HepG2 (cell line): ENCODE measurements at regions not wholly inside any gene's neighbourhood (a gene's known extent, or its start where the extent isn't known, plus 50 kb on each side); places are given as distances from the start of the nearest gene placed in this dataset.

Experiments
- ATAC-seq: fragments of 200-7000 bp; cut with Tn5 transposase; 3 replicates; pipeline ENCODE4 v1.9.1; 2020; ENCODE audit warnings: mild to moderate bottlenecking, moderate library complexity
- BruUV-seq: library from RNA; stranded (reverse); fragments of 400-500 nt; replicated peaks from 2 replicates; lab custom pipeline; 2021; lab: Mats Ljungman, UMichigan
- CTCF ChIA-PET: fragments of 300-600 bp; formaldehyde crosslinking; extraction: SDS; loops from one replicate; lab custom pipeline; 2021; ENCODE audit warnings: low total read pairs, inconsistent platforms, low intra/inter-chr PET ratio; lab: Yijun Ruan, JAX
- POLR2A ChIA-PET: fragments of 350-600 bp; sonication (Branson Sonifier 250); formaldehyde crosslinking; loops from one replicate; lab custom pipeline; 2020; ENCODE audit warnings: antibody characterized with exemption, inconsistent platforms; lab: Yijun Ruan, JAX
- DNase-seq: peaks from one replicate; pipeline ENCODE4 v3.0.0-alpha.2; 2015; ENCODE audit warnings: low spot score
- FAIRE-seq: peaks from 3 replicates; lab custom pipeline; 2011; peaks lifted over from hg19 to GRCh38; lab: Jason Lieb, UNC
- H2AFZ ChIP-seq: one replicate; pipeline ENCODE4 v1.6.1; 2011; ENCODE audit warnings: low read length, inconsistent platforms
- H3K27ac ChIP-seq: fragments of 300-600 bp; 3 replicates; pipeline ENCODE4 v1.8.0; 2011; ENCODE audit warnings: mixed run types, mild to moderate bottlenecking, mixed read lengths, low read length, inconsistent platforms; ENCODE audit not compliant: insufficient read depth; ENCODE audit errors: extremely low read length
- H3K27me3 ChIP-seq, 2 experiments: fragments of 200-600 bp in 1 of 2; 2 replicates in 1 of 2; 3 replicates in 1 of 2; pipeline versions ENCODE4 v1.6.0 to v1.8.0; 2011; ENCODE audit warnings: low read length in 2 of 2, mild to moderate bottlenecking in 2 of 2, moderate library complexity in 2 of 2, inconsistent platforms in 1 of 2; ENCODE audit not compliant: insufficient read depth in 2 of 2, control insufficient read depth in 1 of 2
- H3K36me3 ChIP-seq, 2 experiments: fragments of 200-600 bp in 1 of 2; replicated peaks in 1 of 2; 2 replicates in 1 of 2; 3 replicates in 1 of 2; pipeline versions ENCODE4 v1.5.1 to v1.8.0; 2011; ENCODE audit warnings: low read length in 2 of 2, inconsistent platforms in 1 of 2; ENCODE audit not compliant: insufficient read depth in 2 of 2, control insufficient read depth in 1 of 2
- H3K4me1 ChIP-seq: 2 replicates; pipeline ENCODE4 v1.5.1; 2012; ENCODE audit warnings: low read length, inconsistent platforms; ENCODE audit not compliant: insufficient read depth
- H3K4me2 ChIP-seq: 2 replicates; pipeline ENCODE4 v1.6.0; 2011; ENCODE audit warnings: low read depth, low read length, inconsistent platforms
- H3K4me3 ChIP-seq, 3 experiments: fragments of 200-600 bp in 1 of 3; sonication (generic), shearing (Covaris generic) in 1 of 3; replicated peaks in 1 of 3; 2 replicates each; pipeline ENCODE4 v1.5.1; 2011 to 2016; ENCODE audit warnings: low read length in 3 of 3, inconsistent platforms in 2 of 3, low read depth in 2 of 3, mild to moderate bottlenecking in 2 of 3, control low read depth in 1 of 3, mixed read lengths in 1 of 3; ENCODE audit not compliant: insufficient read depth in 1 of 3
- H3K79me2 ChIP-seq: one replicate; pipeline ENCODE4 v1.6.1; 2011; ENCODE audit warnings: low read length, inconsistent platforms; ENCODE audit not compliant: insufficient read depth
- H3K9ac ChIP-seq: 2 replicates; pipeline ENCODE4 v1.6.0; 2011; ENCODE audit warnings: mild to moderate bottlenecking, low read depth, low read length, inconsistent platforms; ENCODE audit not compliant: insufficient read depth
- H3K9me3 ChIP-seq: 2 replicates; pipeline ENCODE4 v1.5.1; 2012; ENCODE audit warnings: mild to moderate bottlenecking, low read length
- H4K20me1 ChIP-seq: 2 replicates; pipeline ENCODE4 v1.6.0; 2011; ENCODE audit warnings: inconsistent platforms, mild to moderate bottlenecking, low read length, moderate library complexity; ENCODE audit not compliant: insufficient read depth
- CHD2 ChIP-seq: IDR thresholded peaks from 2 replicates; pipeline ENCODE4 v1.6.1; 2011; ENCODE audit warnings: low read depth, low read length, improper control_type of control experiment
- IKZF1 ChIP-seq: fragments of 450-650 bp; IDR thresholded peaks from 2 replicates; pipeline ENCODE4 v1.7.1; 2016
- MAFF ChIP-seq: IDR thresholded peaks from 2 replicates; pipeline ENCODE4 v1.6.1; 2011; ENCODE audit warnings: low read depth, low read length, improper control_type of control experiment
- PPARG ChIP-seq: conservative IDR thresholded peaks from 2 replicates; pipeline ENCODE4 v1.6.1; 2016; ENCODE audit warnings: missing biosample characterization, missing genetic modification reagents
- SATB2 ChIP-seq: sonication (generic); formaldehyde crosslinking; IDR thresholded peaks from 2 replicates; pipeline ENCODE4 v1.5.0; 2020; ENCODE audit warnings: missing genetic modification reagents
- SNRNP70 ChIP-seq: fragments of 200-400 bp; formaldehyde crosslinking; IDR thresholded peaks from 2 replicates; pipeline ENCODE4 v1.6.1; 2017; ENCODE audit warnings: mild to moderate bottlenecking, low read depth, low read length, moderate library complexity
- ZNF557 ChIP-seq: sonication (generic); formaldehyde crosslinking; IDR thresholded peaks from 2 replicates; pipeline ENCODE4 v1.4.0; 2020; ENCODE audit warnings: missing genetic modification reagents
- ZNF850 ChIP-seq: sonication (generic); formaldehyde crosslinking; conservative IDR thresholded peaks from 2 replicates; pipeline ENCODE4 v1.9.0; 2021; ENCODE audit warnings: mild to moderate bottlenecking, missing genetic modification reagents
- WGBS: methylation state at CpG from one replicate; pipeline ENCODE4 v1.1.6; 2017; ENCODE audit warnings: low lambda C conversion rate; 5-methylcytosine and 5-hydroxymethylcytosine counted together
- in situ Hi-C: cut with HindIII; loops from 2 replicates; pipeline ENCODE4 v1.10.0; 2017; ENCODE audit warnings: low pct_unique_long_range_greater_than_20kb; ENCODE audit not compliant: extremely low pct_ligation_motif_present
- intact Hi-C: fragments of 100-400 bp; cut with micrococcal nuclease; formaldehyde crosslinking; loops from one replicate; pipeline ENCODE4 v1.10.0; 2022; ENCODE audit not compliant: unreplicated experiment
- TF ChIP-seq, protein P1 (sequence below): IDR thresholded peaks from 2 replicates; pipeline ENCODE4 v1.4.0; 2020; ENCODE audit warnings: mild to moderate bottlenecking, missing genetic modification reagents
- TF ChIP-seq, protein P2 (sequence below): sonication (generic); formaldehyde crosslinking; IDR thresholded peaks from 2 replicates; pipeline ENCODE4 v1.4.0; 2020; ENCODE audit warnings: mild to moderate bottlenecking, missing genetic modification reagents, borderline replicate concordance
- TF ChIP-seq, protein P3 (sequence below): sonication (generic); formaldehyde crosslinking; IDR thresholded peaks from 2 replicates; pipeline ENCODE4 v1.8.0; 2022; ENCODE audit warnings: missing genetic modification reagents, mild to moderate bottlenecking, moderate library complexity, borderline replicate concordance
- TF ChIP-seq, protein P4 (sequence below): sonication (generic); formaldehyde crosslinking; IDR thresholded peaks from 2 replicates; pipeline ENCODE4 v1.4.0; 2020; ENCODE audit warnings: missing genetic modification reagents

DNA sequence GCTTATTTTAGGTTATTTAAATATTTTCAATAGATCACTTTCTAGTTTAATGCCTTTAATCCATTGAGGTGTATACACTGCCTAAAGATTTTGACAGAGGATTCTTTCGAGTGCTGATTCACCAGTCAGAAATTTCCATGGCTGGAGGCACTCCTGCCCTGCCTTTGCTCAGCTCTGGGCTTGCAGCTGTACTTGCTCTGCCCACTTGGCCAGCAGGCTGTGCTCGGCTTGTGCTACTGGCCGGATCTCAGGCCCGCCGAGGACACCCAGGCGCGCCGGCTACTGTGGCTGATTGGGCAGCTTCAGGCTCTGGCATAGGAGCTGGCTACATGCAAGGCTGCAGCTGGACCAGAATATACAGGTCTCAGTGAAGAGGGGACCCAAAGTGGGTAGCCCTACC lies 675.1 kb upstream of the MMS22L start:
- no peak overlapping the region for H3K4me3 ChIP-seq
- 0% methylated on average over 1 of the region's 8 CpGs for WGBS
- in situ Hi-C loops (no loop called here), intact Hi-C loops (no loop called here)
- H3K36me3 ChIP-seq = no peaks in the 10 kb centered on the region
- no peak overlapping the region for H3K27ac ChIP-seq
- no peak for DNase-seq
- BruUV-seq = no TSS peak
- no peaks in the 10 kb centered on the region for H3K27me3 ChIP-seq
- no peaks in the 10 kb centered on the region for H3K79me2 ChIP-seq
- H3K9ac ChIP-seq = no peak overlapping the region
- no peak overlapping the region for H2AFZ ChIP-seq
- H3K4me1 ChIP-seq = no peaks in the 10 kb centered on the region
- ChIA-PET POLR2A (no interaction called here), CTCF (no interaction called here)
- peak; percentile 65 for ATAC-seq
- no peaks in the 10 kb centered on the region for H3K9me3 ChIP-seq
- no peak for FAIRE-seq
- no peak overlapping the region for H3K4me2 ChIP-seq
- no peaks in the 10 kb centered on the region for H4K20me1 ChIP-seq
- TF ChIP-seq, protein P1, sequence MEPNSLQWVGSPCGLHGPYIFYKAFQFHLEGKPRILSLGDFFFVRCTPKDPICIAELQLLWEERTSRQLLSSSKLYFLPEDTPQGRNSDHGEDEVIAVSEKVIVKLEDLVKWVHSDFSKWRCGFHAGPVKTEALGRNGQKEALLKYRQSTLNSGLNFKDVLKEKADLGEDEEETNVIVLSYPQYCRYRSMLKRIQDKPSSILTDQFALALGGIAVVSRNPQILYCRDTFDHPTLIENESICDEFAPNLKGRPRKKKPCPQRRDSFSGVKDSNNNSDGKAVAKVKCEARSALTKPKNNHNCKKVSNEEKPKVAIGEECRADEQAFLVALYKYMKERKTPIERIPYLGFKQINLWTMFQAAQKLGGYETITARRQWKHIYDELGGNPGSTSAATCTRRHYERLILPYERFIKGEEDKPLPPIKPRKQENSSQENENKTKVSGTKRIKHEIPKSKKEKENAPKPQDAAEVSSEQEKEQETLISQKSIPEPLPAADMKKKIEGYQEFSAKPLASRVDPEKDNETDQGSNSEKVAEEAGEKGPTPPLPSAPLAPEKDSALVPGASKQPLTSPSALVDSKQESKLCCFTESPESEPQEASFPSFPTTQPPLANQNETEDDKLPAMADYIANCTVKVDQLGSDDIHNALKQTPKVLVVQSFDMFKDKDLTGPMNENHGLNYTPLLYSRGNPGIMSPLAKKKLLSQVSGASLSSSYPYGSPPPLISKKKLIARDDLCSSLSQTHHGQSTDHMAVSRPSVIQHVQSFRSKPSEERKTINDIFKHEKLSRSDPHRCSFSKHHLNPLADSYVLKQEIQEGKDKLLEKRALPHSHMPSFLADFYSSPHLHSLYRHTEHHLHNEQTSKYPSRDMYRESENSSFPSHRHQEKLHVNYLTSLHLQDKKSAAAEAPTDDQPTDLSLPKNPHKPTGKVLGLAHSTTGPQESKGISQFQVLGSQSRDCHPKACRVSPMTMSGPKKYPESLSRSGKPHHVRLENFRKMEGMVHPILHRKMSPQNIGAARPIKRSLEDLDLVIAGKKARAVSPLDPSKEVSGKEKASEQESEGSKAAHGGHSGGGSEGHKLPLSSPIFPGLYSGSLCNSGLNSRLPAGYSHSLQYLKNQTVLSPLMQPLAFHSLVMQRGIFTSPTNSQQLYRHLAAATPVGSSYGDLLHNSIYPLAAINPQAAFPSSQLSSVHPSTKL (CRISPR knock-in tag) = no peak
- no peak for TF ChIP-seq SATB2 (CRISPR knock-in tag)
- no peak for TF ChIP-seq ZNF557 (CRISPR knock-in tag)
- TF ChIP-seq, protein P2, sequence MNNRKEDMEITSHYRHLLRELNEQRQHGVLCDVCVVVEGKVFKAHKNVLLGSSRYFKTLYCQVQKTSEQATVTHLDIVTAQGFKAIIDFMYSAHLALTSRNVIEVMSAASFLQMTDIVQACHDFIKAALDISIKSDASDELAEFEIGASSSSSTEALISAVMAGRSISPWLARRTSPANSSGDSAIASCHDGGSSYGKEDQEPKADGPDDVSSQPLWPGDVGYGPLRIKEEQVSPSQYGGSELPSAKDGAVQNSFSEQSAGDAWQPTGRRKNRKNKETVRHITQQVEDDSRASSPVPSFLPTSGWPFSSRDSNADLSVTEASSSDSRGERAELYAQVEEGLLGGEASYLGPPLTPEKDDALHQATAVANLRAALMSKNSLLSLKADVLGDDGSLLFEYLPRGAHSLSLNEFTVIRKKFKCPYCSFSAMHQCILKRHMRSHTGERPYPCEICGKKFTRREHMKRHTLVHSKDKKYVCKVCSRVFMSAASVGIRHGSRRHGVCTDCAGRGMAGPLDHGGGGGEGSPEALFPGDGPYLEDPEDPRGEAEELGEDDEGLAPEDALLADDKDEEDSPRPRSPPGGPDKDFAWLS (CRISPR knock-in tag) = no peak
- no peak for TF ChIP-seq SNRNP70
- no peak for TF ChIP-seq PPARG (CRISPR knock-in tag)
- TF ChIP-seq, protein P3, sequence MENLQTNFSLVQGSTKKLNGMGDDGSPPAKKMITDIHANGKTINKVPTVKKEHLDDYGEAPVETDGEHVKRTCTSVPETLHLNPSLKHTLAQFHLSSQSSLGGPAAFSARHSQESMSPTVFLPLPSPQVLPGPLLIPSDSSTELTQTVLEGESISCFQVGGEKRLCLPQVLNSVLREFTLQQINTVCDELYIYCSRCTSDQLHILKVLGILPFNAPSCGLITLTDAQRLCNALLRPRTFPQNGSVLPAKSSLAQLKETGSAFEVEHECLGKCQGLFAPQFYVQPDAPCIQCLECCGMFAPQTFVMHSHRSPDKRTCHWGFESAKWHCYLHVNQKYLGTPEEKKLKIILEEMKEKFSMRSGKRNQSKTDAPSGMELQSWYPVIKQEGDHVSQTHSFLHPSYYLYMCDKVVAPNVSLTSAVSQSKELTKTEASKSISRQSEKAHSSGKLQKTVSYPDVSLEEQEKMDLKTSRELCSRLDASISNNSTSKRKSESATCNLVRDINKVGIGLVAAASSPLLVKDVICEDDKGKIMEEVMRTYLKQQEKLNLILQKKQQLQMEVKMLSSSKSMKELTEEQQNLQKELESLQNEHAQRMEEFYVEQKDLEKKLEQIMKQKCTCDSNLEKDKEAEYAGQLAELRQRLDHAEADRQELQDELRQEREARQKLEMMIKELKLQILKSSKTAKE (CRISPR knock-in tag) = no peak
- TF ChIP-seq ZNF850 (CRISPR knock-in tag) = no peak
- TF ChIP-seq CHD2 = no peak
- TF ChIP-seq, protein P4, sequence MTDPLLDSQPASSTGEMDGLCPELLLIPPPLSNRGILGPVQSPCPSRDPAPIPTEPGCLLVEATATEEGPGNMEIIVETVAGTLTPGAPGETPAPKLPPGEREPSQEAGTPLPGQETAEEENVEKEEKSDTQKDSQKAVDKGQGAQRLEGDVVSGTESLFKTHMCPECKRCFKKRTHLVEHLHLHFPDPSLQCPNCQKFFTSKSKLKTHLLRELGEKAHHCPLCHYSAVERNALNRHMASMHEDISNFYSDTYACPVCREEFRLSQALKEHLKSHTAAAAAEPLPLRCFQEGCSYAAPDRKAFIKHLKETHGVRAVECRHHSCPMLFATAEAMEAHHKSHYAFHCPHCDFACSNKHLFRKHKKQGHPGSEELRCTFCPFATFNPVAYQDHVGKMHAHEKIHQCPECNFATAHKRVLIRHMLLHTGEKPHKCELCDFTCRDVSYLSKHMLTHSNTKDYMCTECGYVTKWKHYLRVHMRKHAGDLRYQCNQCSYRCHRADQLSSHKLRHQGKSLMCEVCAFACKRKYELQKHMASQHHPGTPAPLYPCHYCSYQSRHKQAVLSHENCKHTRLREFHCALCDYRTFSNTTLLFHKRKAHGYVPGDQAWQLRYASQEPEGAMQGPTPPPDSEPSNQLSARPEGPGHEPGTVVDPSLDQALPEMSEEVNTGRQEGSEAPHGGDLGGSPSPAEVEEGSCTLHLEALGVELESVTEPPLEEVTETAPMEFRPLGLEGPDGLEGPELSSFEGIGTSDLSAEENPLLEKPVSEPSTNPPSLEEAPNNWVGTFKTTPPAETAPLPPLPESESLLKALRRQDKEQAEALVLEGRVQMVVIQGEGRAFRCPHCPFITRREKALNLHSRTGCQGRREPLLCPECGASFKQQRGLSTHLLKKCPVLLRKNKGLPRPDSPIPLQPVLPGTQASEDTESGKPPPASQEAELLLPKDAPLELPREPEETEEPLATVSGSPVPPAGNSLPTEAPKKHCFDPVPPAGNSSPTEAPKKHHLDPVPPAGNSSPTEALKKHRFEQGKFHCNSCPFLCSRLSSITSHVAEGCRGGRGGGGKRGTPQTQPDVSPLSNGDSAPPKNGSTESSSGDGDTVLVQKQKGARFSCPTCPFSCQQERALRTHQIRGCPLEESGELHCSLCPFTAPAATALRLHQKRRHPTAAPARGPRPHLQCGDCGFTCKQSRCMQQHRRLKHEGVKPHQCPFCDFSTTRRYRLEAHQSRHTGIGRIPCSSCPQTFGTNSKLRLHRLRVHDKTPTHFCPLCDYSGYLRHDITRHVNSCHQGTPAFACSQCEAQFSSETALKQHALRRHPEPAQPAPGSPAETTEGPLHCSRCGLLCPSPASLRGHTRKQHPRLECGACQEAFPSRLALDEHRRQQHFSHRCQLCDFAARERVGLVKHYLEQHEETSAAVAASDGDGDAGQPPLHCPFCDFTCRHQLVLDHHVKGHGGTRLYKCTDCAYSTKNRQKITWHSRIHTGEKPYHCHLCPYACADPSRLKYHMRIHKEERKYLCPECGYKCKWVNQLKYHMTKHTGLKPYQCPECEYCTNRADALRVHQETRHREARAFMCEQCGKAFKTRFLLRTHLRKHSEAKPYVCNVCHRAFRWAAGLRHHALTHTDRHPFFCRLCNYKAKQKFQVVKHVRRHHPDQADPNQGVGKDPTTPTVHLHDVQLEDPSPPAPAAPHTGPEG (CRISPR knock-in tag) = no peak
- no peak for TF ChIP-seq MAFF
- no peak for TF ChIP-seq IKZF1
